CD4-positive, alpha-beta T cell treated with Interleukin-12 subunit alpha and Interleukin-12 subunit beta, for 1 hour (primary cell): ENCODE measurements at regions not wholly inside any gene's neighbourhood (a gene's known extent, or its start where the extent isn't known, plus 50 kb on each side); places are given as distances from the start of the nearest gene placed in this dataset.

Experiments used
- DNase-seq: peaks from one replicate; pipeline ENCODE4 v3.0.0-alpha.2; 2020

DNA sequence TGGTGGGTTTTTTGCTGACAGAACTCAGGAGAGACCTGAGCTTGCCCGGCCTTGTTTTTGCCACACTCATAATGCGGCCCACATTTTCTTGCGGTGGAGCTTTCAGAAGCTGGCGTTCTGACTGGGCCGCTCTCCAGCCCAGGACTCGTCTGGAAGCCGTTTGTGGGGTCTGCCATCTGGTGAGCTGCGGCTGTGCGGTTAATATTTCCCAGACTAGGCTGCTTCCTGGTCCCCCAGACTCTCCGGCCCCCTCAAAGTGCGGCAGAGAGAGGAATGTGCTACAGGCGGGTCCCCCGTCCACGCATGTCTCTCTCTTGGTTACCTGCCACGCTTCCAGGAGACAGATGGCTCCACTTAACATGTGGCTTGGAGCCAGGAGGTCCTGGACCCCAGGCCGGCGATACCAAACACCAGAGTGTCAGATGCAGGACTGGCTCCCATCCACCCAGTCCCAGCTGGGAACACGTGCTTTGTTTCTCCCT is 128.9 kb upstream of the PMEPA1 start:
- no peak for DNase-seq

DNA sequence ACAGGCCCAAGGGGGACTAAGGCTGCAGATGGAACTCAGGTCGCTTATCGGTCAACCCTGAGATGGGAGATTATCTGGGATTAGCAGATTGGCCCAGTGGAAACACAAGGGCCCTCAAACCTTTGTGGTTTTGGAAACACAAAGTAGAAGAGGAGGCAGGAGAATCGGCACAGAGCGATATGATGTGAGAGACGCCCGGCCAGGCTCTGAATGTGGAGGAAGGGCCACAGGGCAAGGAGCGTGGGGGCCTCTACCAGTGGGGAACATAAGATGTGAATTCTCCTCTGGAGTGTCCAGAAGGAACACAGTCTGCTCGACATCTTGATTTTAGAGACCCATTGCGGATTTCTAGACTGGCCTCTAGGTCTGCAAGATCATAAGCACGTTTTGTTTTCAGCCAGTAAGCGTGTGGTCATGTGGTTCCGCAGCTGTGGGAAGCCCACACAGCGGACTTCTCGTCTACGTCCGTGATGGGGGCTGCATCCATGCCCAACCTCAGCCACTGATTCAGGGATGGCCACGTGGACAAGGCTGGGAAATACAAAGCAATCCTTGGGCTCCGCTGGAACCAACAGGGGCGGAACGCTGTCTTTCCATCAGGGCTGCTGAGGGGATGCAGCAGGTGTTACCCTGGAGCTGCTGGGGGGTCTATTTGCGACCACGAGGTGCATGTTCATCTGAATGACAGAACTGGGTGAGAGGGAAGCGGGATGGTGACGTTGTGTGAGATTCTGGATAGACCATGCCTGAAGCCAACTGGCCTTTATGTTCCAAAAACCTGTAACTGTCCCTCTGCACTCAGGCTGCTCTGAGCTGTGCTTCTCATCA is 127.6 kb upstream of the PMEPA1 start:
- DNase-seq = no peak

DNA sequence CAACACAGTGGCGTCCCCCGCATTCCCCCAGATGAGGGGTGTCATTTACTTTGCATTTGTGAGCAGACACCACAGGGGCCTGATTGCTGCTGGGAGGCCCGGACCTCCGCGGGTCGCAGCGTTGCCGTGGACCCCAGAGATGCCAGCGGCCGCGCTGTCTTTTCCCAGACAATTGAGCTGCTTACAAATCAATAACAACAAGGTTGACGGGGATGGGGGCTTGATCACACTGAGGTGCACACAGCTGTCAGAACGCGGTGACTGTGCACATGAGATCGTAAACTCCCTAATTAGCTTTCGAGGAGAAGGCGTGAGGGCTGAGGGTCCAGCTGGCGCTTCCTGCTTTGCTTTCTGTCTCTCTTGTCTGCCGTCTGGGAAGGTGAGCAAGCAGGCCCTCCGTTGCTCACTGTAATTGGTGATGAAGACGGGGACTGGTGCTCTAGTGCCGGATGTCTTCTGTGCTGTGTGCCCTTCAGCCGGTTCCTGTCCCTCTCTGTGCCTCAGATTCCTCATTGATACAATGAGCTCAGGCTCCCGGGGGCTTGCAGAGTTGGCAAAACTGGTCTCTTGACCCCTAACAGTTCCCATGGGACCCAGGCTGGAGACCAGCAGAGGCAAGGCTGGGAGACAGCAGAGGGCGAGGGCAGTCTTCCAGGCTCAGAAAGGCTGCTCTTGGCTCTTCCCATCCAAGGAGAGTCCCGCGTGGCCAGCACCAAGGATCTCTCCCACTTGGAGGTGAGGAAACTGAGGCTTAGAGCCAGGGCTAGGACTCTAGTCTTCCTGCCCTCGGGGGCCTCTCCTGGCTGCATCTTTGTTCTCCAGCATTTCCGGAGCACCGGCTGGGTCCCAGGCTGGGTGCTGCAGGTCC is 126.0 kb upstream of the PMEPA1 start:
- DNase-seq = no peak

DNA sequence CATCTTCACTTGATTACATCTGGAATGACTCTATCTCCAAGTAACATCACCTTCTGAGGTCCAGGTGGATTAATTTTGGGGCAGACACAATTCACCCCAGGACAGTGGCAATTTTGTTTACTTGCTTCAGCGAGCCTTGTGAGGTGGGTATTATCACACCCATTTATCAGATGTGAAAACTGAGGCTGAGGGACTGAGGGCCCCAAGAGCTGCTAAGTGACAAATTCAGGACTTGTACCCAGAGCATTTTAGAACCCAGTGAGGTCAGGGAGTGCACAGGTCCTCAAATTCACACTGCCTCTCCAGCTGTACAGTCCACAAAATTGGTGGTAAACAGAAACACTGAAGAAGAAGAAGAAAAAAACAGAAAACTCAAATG is 125.2 kb upstream of the PMEPA1 start:
- DNase-seq = no peak

DNA sequence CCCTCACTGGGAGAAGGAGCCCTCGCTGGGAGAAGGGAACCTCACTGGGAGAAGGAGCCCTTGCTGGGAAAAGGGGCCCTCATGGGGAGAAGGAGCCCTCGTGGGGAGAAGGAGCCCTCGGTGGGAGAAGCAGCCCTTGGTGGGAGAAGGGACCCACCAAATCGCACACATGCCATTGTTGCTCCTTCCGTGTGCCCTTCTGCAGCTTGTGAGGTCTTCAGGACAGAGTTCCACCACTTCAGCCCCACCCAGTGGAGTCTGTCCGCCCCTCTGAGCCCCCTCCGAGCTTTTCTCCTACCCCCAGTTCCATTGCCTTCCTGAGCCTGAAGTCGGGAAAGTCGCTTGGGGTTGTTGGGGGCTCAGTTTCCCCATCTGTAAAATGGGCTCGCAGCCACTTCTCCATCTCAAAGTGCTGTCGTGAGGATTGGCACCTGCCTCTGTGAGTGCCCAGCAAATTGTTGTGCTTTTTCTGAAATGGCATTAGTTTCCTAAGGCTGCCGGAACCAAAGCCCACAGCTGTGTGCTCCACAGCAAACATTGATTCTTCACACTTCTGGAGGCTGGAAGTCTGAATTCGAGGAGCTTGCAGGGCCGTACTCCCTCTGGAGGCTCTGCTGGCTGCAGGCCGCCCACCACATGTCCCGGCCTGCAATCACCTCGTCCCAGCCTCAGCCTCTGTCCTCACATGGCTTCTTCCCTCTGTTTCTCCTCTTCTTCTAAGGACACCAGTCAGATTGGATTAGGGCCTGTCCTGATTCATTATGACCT is 124.7 kb upstream of the PMEPA1 start:
- no peak for DNase-seq

DNA sequence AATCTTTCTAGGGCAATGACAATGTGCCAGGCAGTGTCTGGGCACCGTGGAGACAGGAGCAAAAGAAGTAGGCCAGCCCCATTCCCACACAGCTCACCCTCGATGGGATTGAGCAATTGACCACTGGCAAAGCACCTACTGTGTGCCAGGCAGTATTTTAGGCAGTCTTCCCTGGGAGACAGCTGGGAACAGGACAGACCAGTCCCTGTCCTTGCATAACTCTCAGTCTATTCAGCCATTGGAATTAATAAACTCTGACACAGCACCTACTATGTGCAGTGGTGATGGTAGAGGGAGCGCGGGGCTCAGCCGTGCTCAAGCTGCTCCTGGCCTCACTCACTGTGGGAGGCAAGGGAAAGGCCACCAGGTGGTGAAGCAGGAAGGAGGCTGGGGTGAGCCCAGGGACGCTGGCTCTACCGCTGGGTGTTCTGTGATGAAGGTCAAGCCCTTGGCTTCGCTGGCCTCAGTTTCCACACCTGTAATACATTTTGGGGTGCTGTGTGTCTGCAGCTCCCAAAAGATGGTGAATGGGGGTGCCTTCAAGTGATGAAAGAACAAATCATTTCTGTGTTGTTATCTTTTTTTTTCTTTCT is 122.3 kb upstream of the PMEPA1 start:
- no peak for DNase-seq

DNA sequence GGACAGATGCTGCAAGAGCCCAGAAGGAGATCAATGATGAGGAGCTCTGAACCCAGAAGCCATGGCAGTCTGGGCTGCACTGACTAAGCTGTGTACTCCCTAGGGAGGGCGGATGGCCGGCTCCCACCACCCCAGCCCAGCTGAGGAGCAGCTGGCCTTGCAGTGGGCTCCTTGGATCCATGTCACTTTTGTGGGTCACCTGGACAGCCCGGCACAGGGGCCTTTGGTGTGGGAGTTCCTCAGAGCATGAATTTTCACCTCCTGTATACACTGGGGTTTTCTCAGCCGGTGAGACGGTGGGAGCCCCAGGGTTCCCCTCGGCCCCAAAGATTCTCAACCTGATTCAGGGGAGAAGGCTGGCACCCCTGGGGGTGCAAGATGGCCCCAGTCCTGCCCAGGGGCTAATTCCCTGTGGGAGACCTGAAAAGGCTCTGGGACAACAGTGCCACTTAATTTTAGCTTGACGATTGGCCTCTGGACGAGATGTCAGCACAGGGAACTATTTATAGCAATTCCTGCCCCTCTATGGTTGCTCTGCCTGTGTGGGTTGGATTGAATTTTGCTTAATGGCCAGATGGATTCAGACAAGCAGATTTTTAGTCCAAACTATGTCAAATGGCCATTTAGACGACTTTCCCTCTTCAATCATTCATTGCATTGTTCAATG is 121.6 kb upstream of the PMEPA1 start:
- no peak for DNase-seq

DNA sequence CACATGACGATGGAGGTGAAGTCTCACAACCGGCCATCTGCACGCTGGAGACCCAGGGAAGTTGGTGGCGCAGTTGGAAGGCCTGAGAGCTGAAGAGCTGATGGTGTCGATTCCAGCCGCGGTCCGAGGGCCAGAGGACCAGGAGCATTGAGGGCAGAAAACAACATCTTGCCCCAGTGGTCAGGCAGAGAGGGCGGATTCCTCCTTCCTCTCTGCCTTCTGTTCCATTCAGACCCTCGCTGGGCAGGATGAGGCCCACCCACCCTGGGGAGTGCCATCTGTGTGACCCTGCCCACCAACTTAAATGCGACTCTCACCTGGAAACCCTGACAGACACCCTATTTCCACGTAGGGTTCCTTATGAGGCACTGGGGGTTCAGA is 120.7 kb upstream of the PMEPA1 start:
- no peak for DNase-seq

DNA sequence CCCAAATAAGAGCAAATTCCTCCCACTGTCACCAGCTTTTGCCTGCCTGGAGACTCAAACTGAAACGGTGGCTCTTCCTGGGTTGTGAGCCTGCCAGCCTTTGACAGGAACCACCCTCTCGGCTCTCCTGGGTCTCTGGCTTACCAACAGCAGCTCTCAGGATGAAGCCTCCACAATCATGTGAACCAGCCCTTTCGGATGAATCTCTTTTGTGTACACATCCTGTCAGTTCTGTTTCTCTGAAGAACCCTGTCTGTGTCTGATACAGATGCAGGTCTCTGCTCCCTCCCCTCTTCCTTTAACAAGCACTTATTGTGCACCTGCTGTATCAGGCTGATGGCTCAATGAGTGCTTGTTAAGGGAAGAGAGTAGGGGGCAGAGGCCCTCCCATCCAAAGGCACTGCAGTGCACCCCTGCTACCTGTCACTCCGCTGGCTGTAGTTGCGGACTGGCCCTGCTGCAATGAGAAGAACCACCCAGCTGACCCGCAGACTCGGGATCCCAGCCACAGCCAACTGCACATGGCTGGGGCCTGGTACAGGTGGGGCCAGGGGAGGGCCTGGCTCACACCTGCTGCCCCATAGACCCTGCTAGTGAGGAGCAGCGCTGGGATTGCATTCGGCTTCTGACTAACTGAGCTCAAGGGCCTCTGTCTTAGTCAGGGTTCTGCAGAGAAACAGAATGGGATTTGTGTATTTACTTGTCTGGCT is 120.1 kb upstream of the PMEPA1 start:
- DNase-seq = no peak

DNA sequence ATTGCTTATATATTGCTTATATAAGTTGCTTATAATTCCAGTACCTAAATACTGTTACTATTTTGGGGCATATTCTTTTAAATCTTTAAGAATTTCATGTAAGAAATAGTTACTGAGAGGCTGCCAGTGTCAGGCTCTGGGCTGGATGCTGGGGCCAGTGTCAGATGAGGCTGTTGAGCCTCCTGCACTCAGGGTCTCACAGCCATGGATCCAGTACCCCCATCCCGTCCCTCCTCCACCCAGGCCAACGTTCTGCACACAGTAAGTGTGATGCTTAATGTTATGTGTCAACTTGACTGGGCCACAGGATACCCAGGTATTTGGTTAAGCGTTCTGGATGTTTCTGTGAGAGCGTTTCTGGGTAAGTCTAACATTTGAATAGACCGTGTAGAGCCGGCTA is 119.5 kb upstream of the PMEPA1 start:
- DNase-seq = no peak

DNA sequence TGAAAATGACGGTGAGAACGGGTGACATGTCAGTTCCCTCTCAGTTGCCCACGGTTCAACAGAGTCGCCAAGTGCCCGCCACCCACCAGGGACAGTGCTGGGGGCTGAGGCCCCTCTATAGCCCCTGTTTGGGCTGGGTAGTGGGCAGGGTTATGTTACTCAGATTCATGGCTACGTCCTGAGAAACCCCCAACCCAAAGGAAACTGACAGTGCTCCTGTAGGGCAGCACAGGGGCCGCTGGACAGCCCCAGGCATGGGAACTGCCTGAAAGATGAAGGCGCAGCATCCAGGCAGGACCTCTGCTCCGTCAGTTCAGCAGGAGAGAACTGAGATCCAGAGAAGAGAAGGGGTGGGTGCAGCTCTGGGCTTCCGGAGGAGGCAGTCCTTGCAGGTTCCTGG is 118.9 kb upstream of the PMEPA1 start:
- DNase-seq = no peak

DNA sequence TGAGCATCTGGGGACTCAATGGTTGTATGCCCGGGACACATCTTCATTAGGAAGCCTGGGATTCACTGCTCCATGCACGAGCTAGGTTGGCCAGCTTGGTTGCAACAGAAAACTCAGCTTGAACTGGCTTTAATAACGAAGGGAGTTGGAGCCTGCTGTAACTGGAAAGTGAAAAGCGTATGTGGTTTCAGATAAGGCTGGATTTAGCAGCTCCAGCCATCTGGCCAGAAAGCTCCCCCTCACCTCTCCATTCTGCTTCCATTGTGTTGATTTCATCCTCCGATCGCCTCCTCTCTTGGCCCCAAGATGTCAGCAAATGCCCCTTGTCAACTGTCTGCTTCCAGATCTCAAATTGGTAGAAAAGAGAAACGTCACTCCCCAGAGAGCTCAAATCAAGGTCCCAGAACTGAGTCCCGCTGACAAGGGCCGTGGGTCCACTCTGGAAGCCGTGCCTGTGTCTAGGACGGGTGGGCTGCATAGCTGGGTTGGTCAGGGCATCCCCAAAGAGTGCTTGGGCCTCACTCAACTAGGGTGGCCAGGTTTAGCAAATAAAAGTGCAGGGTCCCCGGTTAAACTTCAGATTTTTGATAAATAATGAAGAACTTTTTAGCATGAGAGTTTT is 117.0 kb upstream of the PMEPA1 start:
- DNase-seq = no peak

DNA sequence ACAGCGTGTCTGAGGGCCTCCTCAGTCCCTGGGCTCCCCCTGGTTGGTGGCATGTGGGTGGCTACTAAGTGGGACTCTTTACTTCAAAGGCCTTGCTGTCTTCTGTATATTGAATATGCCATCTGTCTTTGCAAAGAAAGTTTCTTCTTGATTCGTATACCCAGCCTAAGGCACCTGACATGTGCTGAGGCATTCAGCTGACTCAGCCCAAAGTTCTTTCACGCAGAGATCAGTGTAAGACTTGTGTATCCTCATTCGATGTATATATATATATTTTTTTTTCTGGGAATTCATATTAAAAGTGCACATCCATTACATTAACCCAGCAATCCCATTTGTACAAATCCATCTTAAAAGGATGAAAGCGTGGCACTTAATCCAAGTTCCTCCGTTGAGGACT is 115.1 kb upstream of the PMEPA1 start:
- DNase-seq = no peak

DNA sequence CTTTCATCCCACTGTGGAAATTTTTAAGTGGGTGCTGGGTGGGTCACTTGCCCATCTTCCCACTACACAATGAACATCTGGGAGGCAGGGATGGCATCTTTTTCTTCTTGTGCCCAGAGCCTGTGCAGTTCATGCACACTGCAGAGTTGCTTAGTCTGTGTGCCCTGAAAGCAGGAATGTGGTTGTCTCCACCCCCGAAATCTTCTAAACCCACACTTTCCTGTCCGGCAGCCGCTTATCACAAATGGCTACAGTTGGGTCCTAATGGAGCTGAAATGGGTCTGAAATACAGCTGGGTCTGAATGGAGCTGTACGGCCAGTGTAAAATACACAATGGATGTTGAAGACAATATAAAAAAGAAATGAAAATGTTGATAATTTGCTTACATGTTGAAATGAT is 112.1 kb upstream of the PMEPA1 start:
- DNase-seq = no peak

DNA sequence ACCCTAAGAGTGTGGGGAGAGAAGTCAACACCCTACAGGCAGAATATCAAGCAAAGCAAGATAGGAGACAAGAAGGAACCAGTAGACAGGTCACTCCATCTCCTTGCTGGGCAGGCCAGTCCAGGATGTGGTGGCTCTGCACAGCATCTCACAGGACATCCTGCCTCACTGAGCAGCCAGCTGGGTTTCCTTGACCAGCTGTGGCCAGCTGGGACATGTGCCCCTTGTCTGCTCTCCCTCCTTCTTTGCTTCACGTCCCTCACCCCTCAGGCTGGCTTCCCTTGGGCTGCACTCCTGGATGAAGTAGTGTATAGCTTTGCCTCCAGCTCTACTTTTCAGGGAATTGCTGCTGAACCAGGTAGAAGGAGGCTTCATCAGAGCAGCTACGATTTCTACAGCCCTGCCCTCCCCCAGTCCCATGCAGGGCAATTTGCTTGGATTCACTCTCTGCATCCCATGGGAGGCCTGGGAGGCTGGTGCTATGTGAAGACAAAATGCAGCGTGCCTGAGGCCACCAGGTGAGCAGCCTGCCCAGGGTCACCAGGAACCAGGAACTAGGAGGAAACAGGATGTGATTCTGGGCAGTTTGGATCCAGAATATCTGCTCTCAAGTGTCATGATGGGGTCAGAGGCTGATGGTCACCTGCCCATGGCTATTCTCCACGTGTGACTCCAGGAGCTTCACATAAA is 110.0 kb upstream of the PMEPA1 start:
- DNase-seq = no peak

DNA sequence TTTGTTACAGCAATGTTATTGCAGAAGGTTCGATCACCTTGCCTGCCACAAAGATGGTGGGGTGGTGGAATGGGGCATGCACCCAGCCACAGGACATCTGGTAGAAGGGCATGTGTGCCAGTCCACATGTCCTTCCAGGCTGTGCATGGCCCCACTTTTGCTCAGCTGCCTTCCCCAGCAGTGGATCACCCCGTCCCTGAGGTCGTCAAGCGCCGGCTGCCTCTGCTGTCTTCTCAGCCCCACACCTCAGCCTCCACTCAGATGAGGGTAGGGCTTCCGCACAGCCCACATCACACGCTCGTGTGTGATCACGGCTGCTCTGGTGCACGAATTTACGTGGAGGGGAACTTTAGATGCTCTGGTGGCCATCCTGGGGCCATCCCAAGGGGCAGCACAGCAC is 109.5 kb upstream of the PMEPA1 start:
- no peak for DNase-seq

DNA sequence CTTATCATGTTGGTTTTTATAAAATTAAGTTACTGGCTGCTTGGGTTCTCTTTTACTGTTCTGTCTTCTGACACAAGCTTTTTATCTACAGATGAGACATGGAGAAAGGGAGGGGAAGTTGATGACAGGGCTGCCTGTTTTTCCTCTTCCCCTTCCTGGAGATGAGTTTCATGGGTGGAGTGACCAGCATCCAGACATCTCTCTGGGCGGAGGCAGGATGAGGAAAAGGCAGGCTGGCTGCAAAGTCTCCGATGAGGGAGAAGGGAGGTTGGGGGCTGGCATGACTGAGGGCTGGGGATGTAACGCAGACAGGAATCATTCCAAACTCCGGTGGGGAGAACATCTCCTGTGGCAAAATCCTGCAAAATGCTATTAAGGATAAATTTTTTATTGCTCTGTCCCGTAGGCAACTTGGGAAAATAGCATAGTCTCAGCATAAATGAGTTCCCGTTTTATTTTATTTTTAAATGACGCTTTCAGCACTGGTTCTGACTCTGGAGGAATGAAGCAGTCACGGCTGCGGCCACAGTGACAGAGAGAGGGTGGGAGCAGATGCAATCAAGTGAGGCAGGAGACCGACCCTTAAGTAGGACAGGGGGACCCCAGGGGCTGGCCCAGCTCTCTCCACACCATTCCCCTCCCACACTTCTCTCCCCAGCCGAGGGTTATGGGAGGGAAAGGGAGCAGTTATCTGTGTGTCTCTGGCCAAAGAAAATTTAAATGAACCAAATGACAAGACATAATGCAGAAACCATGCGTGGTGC is 108.8 kb upstream of the PMEPA1 start:
- DNase-seq = no peak

DNA sequence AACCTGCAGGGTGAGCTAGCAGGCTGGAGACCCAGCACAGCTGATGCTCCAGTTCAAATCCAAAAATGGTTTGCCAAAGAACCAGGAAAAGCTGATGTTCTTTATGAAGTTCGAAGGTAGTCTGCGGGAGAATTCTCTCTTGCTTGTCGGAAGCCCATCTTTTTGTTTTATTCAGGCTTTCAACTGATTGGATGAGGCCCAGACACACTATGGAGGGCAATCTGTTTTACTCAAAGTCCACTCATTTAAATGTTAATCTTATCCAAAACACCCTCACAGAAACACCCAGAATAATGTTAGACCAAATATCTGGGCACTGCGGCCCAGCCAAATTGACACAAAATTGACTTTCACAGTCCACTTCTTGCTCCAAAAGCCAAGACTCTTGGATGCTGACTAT is 105.6 kb upstream of the PMEPA1 start:
- no peak for DNase-seq

DNA sequence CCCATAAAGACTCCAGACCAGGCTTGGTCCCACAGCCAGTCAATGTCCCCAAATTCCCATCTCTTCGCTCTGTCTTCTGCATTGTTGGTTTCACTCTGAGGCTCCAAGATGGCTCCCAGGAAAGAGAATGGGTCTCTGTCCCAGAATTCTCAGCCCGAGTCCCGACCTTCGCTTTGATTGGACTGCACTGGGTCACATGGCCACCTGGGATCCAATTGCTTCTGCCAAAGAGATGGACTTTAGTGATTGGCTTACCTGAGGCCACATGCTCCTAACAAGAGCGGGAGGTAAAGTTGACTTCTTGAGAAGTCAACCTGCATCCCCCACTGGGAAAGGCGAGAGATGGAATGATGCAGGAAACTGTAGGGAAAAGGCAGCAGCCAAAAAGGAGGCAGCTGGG is 104.7 kb upstream of the PMEPA1 start:
- no peak for DNase-seq
